ENCODE measurements at regions not wholly inside any gene's neighbourhood (a gene's known extent, or its start where the extent isn't known, plus 50 kb on each side); places are given as distances from the start of the nearest gene placed in this dataset.

GRCh38 chr21:41090981-41091380, 77.0 kb upstream of the BACE2 start:
- no peak overlapping the region for H2BK15ac ChIP-seq (ENCODE audit: low read length)
- no peak overlapping the region for H2BK12ac ChIP-seq (ENCODE audit: low read depth, low read length)
- no peak overlapping the region for H2BK5ac ChIP-seq (ENCODE audit: low read depth, low read length)
- FAIRE-seq (no peak), DNase-seq (ENCODE audit: low read depth in 1 of 2, low spot score in 2 of 2) (no peak)
- no peak overlapping the region for H3K27ac ChIP-seq (ENCODE audit: low read depth, low read length)
- H3K9ac ChIP-seq (replicated peaks in 1 of 4; ENCODE audit: extremely low read depth in 1 of 4, low read depth in 3 of 4, low read length in 3 of 4) = no peak overlapping the region
- no peak overlapping the region for H3K4me2 ChIP-seq (ENCODE audit: insufficient read depth in 1 of 2, low read depth in 2 of 2, low read length in 2 of 2)
- H3K4me3 ChIP-seq (ENCODE audit: extremely low read depth in 1 of 4, insufficient read depth in 2 of 4, low read depth in 3 of 4, low read length in 4 of 4) = no peak overlapping the region
- H3K36me3 ChIP-seq (ENCODE audit: control insufficient read depth in 2 of 4, insufficient read depth in 4 of 4, low read length in 3 of 4) = no peaks in the 10 kb centered on the region
- H3K56ac ChIP-seq (replicated peaks; ENCODE audit: insufficient read length, low read depth, low read length) = no peak overlapping the region
- H4K5ac ChIP-seq (ENCODE audit: insufficient read length, low read depth, low read length) = no peak overlapping the region
- TF ChIP-seq SP2 (IDR thresholded peaks at IDR 0.05; ENCODE audit: low read length) = no peak
- no peak for TF ChIP-seq BRCA1 (IDR thresholded peaks at IDR 0.05; ENCODE audit: low read depth, low read length)
- no peak for TF ChIP-seq CBX5 (IDR thresholded peaks at IDR 0.05; ENCODE audit: low read depth, low read length)
- TF ChIP-seq RNF2 (IDR thresholded peaks at IDR 0.05; ENCODE audit: borderline replicate concordance, low read depth, low read length, missing control alignments, poor library complexity, severe bottlenecking) = no peak
- no peak for TF ChIP-seq SIX5 (IDR thresholded peaks at IDR 0.05; ENCODE audit: low read depth, low read length)
- no peak for TF ChIP-seq EZH2 (IDR thresholded peaks at IDR 0.05; ENCODE audit: low read depth, low read length, severe bottlenecking)
- ChIA-PET CTCF (ENCODE audit: partially characterized antibody) (interaction anchor here (0.7 to 3.4 kb wide), 5 partner anchors 18 to 248 kb away, joined by 3 to 13 read pairs (median 3); no protein-coding TSS in a partner anchor), POLR2A (ENCODE audit: partially characterized antibody) (no interaction called here)
- no peaks in the 10 kb centered on the region; a peak in 1 of 7 replicates for H3K27me3 ChIP-seq (replicated peaks in 1 of 4; ENCODE audit: control insufficient read depth in 3 of 4, extremely low read depth in 1 of 4, insufficient read depth in 3 of 4, low read length in 3 of 4)
- H3K18ac ChIP-seq (ENCODE audit: extremely low read depth, low read length) = no peak overlapping the region
- no peaks in the 10 kb centered on the region; a peak in 1 of 7 replicates for H3K4me1 ChIP-seq (replicated peaks in 1 of 4; ENCODE audit: control insufficient read depth in 3 of 4, insufficient read depth in 4 of 4, low read length in 3 of 4)
- no peak overlapping the region for H2AFZ ChIP-seq (ENCODE audit: low read length)
- no peak overlapping the region for H2BK120ac ChIP-seq (replicated peaks; ENCODE audit: low read depth, low read length)
- no peaks in the 10 kb centered on the region for H3K9me3 ChIP-seq (ENCODE audit: insufficient read depth in 2 of 2, low read depth in 1 of 2, low read length in 1 of 2)
- WGBS, 2 experiments (ENCODE audit: extremely low coverage in 1 of 2, insufficient coverage in 1 of 2, insufficient read length in 1 of 2, insufficient replicate concordance in 2 of 2, low coverage in 1 of 2, low lambda C conversion rate in 2 of 2, missing lambda C conversion rate in 1 of 2) = 90% methylated on average over 6 of the region's 6 CpGs; no CpG with 5 or more reads in 1 of the 2 experiments
- H3K4ac ChIP-seq (replicated peaks; ENCODE audit: insufficient read length, low read depth, low read length) = no peak overlapping the region
- no peak overlapping the region for H4K91ac ChIP-seq (replicated peaks; ENCODE audit: insufficient read length, low read length)
- H2BK20ac ChIP-seq (ENCODE audit: low read length) = no peak overlapping the region; the same call in 1 of the 2 replicates
- H3K14ac ChIP-seq (ENCODE audit: insufficient read length) = no peak overlapping the region
- H3K23ac ChIP-seq (ENCODE audit: insufficient read length) = no peak overlapping the region
- no peaks in the 10 kb centered on the region for H3K79me2 ChIP-seq (ENCODE audit: control insufficient read depth in 1 of 2, insufficient read depth in 2 of 2, low read length in 2 of 2)
- no peaks in the 10 kb centered on the region for H3K79me1 ChIP-seq (ENCODE audit: low read depth, low read length)
- H4K8ac ChIP-seq (ENCODE audit: extremely low read depth, insufficient read depth, low read length) = no peak overlapping the region
- H3K23me2 ChIP-seq (ENCODE audit: low read depth, low read length) = no peaks in the 10 kb centered on the region
- H2AK5ac ChIP-seq (ENCODE audit: low read depth, low read length) = no peak overlapping the region
- no peaks in the 10 kb centered on the region for H4K20me1 ChIP-seq (replicated peaks in 1 of 2; ENCODE audit: control insufficient read depth in 1 of 2, insufficient read depth in 2 of 2, low read length in 2 of 2)

All from H1 (cell line).